ENCODE measurements at regions not wholly inside any gene's neighbourhood (a gene's known extent, or its start where the extent isn't known, plus 50 kb on each side); places are given as distances from the start of the nearest gene placed in this dataset.

GRCh38 chr20:57908704-57909630 lies 199.2 kb upstream of the PMEPA1 start:
- peak; percentile 56 for DNase-seq

GRCh38 chr20:57908226-57908625 lies 198.4 kb upstream of the PMEPA1 start:
- DNase-seq, result no peak

- DNase-seq, result peak; percentile 48
These were observed 197.6 kb upstream of the PMEPA1 start for GRCh38 chr20:57907131-57908000.

GRCh38 chr20:57905448-57905847 lies 195.6 kb upstream of the PMEPA1 start:
- DNase-seq, result no peak

GRCh38 chr20:57904314-57905105 lies 194.7 kb upstream of the PMEPA1 start:
- no peak for DNase-seq

- DNase-seq, result peak; percentile 8
These were observed 192.7 kb upstream of the PMEPA1 start for GRCh38 chr20:57902473-57902872.

GRCh38 chr20:57901526-57901925 lies 191.7 kb upstream of the PMEPA1 start:
- no peak for DNase-seq

- DNase-seq, result no peak
These were observed 190.6 kb upstream of the PMEPA1 start for GRCh38 chr20:57900226-57900905.

GRCh38 chr20:57899554-57899953 lies 189.7 kb upstream of the PMEPA1 start:
- DNase-seq, result no peak

- no peak for DNase-seq
These were observed 188.5 kb upstream of the PMEPA1 start for GRCh38 chr20:57898332-57898731.

- DNase-seq, result no peak
These were observed 188.1 kb upstream of the PMEPA1 start for GRCh38 chr20:57897891-57898290.

- no peak for DNase-seq
These were observed 187.5 kb upstream of the PMEPA1 start for GRCh38 chr20:57897156-57897874.

GRCh38 chr20:57896563-57896962 lies 186.7 kb upstream of the PMEPA1 start:
- no peak for DNase-seq

- DNase-seq, result no peak
These were observed 186.2 kb upstream of the PMEPA1 start for GRCh38 chr20:57896017-57896416.

GRCh38 chr20:57895161-57895855 lies 185.5 kb upstream of the PMEPA1 start:
- no peak for DNase-seq

GRCh38 chr20:57894522-57894921 lies 184.7 kb upstream of the PMEPA1 start:
- no peak for DNase-seq

- no peak for DNase-seq
These were observed 184.3 kb upstream of the PMEPA1 start for GRCh38 chr20:57894096-57894495.

- no peak for DNase-seq
These were observed 183.7 kb upstream of the PMEPA1 start for GRCh38 chr20:57893366-57893999.

- DNase-seq, result no peak
These were observed 182.7 kb upstream of the PMEPA1 start for GRCh38 chr20:57892471-57892870.

- no peak for DNase-seq
These were observed 181.2 kb upstream of the PMEPA1 start for GRCh38 chr20:57891014-57891413.
